ENCODE measurements at regions not wholly inside any gene's neighbourhood (a gene's known extent, or its start where the extent isn't known, plus 50 kb on each side); places are given as distances from the start of the nearest gene placed in this dataset.

GRCh38 chr3:76735152-76735551, 304.7 kb upstream of the ROBO2 start:
- TF ChIP-seq POLR2A (IDR thresholded peaks at IDR 0.05) (no peak), CTCF (IDR thresholded peaks at IDR 0.05) (no peak)
